HG03342 (cell line): ENCODE measurements at regions not wholly inside any gene's neighbourhood (a gene's known extent, or its start where the extent isn't known, plus 50 kb on each side); places are given as distances from the start of the nearest gene placed in this dataset.
"Not testable (repeated sequence)": the region's sequence is repeated elsewhere in the genome, so short reads cannot be mapped to it uniquely, and the experiment has no call there.

Experiments
- ATAC-seq: cut with Tn5 transposase; IDR thresholded peaks from one replicate; pipeline ENCODE4 v1.9.1; 2021; ENCODE audit warnings: mild to moderate bottlenecking, moderate library complexity; ENCODE audit not compliant: unreplicated experiment

DNA sequence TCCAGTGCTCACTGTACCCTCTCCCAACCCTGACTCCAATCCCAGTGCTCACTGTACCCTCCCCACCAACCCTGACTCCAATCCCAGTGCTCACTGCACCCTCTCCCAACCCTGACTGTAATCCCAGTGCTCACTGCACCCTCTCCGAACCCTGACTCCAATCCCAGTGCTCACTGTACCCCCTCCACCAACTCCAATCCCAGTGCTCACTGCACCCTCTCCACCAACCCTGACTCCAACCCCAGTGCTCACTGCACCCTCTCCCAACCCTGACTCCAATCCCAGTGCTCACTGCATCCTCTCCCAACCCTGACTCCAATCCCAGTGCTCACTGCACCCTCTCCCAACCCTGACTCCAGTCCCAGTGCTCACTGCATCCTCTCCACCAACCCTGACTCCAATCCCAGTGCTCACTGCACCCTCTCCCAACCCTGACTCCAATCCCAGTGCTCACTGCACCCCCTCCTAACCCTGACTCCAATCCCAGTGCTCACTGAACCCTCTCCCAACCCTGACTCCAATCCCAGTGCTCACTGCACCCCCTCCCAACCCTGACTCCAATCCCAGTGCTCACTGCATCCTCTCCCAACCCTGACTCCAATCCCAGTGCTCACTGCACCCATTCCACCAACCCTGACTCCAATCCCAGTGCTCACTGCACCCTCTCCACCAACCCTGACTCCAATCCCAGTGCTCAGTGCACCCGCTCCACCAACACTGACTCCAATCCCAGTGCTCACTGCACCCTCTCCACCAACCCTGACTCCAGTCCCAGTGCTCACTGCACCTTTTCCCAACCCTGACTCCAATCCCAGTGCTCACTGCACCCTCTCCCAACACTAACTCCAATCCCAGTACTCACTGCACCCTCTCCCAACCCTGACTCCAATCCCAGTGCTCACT lies 136.3 kb upstream of the ZNF618 start:
- ATAC-seq, result not testable (repeated sequence)

DNA sequence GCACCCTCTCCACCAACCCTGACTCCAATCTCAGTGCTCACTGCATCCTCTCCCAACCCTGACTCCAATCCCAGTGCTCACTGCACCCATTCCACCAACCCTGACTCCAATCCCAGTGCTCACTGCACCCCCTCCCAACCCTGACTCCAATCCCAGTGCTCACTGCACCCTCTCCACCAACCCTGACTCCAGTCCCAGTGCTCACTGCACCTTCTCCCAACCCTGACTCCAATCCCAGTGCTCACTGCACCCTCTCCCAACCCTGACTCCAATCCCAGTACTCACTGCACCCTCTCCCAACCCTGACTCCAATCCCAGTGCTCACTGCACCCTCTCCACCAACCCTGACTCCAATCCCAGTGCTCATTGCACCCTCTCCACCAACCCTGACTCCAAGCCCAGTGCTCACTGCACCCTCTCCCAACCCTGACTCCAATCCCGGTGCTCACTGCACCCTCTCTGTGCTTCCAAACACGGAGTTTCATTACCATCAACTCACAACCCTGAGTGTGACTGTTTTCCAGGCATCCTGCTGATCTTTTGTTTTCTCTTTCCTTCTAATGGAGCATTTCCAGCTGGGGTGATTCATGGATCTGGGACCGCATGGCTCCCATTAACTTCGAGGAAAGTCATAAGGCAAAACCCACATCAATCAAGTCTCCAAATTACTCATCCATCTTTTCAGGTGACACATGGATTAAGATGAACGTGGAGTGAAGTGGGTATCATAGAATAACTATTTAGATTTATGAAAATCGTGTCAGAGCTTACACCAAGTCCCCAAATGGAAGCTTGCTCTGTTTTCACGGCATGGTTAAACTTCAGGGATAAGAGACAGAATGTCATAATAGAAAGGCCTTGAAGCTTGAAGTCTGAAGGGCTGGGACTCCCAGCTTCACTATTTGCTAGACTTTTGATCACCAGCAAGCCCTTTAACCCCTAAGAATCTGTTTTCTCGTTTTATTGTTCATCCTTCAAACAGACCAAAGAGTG lies 135.3 kb upstream of the ZNF618 start:
- ATAC-seq, result not testable (repeated sequence)

DNA sequence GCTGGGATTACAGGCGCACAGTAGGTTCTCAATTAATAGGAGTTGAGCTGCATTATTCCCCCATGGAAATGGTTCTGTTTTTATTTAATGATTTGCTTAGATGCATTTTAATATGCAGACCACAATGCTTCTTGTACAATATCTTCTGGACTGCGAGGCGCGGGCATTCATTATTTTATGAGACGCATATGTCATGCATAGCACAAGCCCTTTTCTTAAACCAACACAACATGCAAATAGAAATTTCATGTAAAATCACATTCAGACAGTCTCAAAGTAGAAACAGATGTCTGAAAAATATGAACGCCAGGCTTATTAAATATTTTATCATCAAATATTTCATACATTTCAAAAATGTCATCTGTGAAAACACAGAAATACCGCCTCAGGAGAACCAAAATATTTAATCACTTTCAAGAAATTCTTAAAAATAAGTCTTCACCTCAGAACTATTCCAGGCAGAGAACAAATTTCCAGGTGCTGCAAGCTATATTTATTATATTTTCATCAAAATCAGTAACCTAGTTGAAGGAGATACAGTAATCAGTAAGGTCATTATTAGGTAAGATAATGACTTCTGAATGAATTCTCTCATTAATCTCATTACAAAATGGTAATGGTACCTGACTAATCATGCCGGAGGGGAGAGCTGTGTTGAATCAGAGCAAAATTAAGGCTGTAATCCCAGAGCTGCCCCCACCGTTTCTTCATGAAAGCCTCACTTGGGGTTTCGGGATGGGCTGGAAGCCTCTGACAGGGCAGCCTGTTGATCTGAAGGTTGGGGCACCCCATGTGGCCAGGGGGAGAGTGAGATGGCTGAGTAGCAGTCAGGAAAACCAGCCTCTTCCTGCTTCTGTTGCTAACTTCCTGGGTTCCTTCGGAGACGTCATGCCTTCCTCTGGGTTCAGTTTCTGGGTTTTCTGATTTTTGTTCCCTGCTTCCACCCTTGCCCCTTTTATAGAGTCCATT lies 133.9 kb upstream of the ZNF618 start:
- no peak for ATAC-seq

DNA sequence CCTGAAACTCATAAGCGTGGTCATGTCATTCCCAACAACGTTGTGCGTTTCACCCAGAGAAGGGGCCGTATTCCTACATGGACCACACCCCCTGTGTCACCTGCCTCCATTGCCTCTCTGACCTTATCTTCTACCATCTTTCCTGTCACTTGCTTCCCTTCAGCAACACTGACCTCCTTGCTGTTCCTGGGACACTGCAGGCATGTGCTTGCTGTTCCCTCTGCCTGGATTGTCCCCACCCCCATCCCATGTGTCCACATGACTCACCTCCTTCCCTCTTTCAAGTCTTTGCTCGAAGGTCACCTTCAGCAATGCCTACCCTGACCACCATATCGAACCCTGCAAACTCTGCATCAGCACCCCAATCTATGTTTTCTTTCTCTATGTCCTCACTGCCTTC lies 133.2 kb upstream of the ZNF618 start:
- no peak for ATAC-seq

DNA sequence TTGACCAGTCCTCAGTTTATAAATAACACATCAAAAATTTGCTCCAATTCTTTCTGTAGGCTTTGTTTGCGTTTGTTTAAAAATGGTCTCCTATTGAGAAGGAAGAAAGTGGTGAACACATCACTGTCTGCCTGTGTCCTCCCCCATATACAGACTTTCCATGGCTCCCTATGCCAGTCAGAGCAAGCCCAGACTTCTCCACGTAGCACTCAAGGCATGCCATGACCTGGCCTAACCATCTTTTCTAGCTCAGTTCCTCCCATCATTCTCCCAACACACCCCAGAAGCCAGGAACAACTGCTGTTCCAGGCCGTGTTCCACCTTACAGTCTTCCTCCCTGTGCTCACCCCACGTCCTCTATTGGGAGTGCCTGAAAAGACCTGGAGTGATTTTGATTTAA lies 129.6 kb upstream of the ZNF618 start:
- ATAC-seq, result no peak

DNA sequence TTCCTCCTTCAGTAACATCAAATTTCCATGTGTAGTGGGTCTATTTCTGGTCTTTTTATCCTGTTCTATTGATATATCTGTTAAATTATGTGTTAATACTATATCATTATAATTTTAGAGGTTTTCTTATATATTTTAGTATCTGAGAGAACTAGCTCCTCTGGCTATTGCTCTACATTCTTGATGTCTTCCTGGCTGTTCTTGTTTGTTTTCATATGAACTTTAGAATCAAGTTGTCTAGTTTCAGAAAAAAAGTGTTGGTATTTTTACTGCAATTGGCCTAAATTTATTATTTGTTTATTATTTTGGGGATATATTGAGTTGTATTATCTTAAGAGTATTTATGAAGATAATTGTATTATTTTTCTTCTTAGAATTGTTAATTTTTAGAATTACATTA lies 128.0 kb upstream of the ZNF618 start:
- no peak for ATAC-seq

DNA sequence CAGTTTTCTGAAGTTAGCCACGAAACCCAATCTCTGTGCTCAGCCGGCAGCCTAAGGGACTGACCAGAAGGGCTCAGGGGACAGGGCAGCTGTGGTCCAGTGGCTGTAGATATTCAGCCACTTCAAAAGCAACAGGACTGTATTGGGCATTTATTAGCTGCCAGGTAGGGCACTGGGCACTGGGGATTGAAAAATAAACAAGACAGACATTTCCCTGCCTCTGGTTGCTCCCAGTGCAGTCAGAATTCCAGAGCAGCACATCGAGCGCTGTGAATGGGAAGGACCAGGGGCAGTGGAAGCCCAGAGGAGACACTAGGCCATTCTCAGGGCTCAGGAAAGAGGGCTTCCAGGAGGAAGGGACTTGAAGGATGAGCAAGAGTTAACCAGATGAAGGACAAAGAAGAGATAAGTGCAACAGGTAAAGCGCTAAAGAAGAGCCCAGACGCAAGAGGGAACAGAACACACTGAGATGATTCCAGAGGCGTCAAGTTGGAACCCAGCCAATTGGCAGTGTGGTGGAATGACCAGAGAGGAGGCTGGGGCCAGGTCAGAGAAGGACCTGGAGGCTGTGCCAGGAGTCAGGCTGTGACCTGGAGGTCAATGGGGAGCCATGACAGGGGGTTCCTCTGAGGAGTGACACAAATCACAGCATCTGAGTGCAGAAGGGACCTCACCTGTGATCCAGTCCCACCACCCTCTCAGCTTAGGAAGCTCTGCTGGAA lies 122.5 kb upstream of the ZNF618 start:
- no peak for ATAC-seq

DNA sequence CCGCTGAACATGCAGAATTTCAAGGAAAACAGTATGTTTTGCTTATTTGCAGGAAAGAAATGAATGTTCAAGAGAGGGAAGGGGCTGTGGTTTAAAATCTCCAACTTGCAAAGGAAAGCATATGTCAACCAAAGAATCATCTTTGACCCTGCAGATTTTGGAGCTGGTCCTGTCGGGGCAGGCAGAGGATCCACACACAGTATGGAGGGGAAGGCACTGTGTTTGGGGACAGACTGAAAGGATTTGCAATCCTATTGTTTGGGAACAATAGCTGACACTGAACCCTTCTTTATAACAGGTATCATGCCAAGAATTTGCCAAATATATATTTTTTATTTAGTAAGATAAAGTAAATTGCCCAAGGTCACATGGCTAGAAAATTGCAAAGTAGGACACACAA lies 121.4 kb upstream of the ZNF618 start:
- ATAC-seq, result no peak

DNA sequence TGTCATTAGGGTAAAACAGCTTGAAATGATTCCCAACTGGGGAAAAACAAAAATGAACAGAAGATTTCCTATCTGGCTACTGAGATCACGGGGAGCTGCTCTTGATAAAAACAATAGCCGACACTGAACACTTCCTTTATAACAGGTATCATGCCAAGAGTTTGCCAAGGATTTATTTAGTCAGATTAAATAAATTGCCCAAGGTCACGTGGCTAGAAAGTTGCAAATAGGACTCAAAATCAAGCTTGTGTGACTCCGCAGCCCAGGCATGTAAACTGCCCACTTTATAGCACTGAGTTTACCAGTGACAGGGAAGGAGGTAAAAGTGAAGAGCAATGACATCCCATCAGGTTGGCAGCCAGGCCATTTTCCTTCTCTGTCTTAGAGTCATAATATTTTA lies 120.7 kb upstream of the ZNF618 start:
- ATAC-seq, result no peak

DNA sequence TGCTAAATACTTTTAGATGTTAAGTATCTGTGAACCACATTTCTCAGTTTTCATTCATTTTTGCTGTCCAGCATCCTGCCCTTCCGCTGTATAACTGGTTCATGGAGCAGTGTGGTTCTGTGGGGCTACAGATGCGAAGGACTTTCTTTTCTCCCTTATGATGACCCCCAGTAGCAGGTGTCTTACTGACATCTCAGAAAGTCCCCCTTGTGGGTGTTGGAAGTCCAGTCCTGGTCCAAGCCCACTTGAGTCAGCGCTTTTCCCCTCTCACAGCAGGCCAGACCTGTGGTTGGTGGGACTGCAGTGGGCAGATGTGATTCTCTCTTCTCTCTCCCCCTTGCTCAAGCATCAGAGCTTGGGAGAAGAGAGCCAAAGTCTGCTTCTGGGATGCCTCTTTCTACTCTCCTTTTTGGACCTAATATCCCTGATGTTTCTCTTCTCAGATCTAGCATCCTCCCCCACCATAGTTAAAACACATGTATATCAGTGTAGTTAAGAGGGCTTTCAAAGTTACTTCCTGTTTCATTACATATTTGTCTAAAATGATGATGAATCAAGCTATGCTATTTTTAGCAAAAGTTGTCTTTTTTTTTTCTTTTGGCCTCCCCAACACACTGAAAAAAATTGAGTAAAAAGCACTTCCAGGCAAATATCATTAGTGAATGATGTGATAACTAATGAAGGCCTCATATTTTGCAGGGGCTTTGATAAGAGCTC lies 119.5 kb upstream of the ZNF618 start:
- no peak for ATAC-seq

DNA sequence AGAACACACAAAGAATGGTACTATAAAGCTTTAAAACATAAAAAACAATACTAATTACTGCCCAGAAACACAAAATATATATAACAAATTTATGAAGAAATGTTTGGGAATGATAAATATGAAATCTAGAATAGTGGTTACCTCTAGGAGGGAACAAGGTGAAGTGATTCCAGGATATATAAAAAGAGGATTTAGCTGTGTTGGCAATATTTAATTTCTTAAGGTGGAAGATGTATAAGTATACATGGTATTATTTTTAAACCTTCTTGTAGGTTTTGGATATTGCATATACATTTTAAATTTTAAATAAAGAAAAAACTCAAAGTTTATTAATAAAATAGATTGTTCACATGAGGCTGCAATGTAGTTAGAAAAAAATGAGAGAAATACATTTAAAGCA lies 112.7 kb upstream of the ZNF618 start:
- ATAC-seq, result no peak

DNA sequence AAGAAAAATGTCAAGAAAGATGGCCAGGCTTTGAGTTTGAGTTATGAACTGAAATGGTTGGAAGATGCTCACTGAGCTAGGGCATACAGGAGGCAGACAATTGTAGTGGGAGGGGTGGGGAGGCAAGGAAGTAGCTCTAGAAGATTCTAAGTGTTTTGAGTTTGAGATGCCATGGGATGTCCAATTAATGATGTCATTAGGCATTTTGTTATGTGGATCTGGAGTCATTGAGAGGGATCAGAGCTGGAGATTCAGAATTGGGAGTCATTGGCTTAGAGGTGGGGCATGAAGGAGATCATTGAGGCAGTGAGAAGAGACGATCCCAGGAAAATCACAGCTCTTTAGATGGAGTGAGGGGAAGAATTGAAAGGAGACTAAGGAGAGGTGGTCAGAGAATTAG lies 111.5 kb upstream of the ZNF618 start:
- ATAC-seq, result no peak

DNA sequence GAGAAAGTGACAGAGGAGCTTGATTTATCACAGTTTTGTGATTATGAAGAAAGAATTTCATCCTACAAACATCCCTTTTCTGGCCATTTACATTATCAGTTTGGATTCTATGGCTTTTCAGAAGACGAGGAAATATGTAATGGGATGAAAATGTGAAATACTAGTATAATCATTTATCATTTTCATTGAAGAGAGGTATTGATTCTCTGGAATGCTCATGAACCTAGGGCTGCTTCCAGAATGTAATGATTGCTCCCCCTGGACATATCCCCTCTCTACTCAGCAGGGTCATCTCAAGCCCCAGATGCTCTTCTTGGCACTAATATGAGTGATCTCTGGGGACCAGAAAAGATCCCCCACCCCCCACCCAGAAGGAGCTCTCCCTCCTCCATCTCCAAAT lies 106.7 kb upstream of the ZNF618 start:
- no peak for ATAC-seq

DNA sequence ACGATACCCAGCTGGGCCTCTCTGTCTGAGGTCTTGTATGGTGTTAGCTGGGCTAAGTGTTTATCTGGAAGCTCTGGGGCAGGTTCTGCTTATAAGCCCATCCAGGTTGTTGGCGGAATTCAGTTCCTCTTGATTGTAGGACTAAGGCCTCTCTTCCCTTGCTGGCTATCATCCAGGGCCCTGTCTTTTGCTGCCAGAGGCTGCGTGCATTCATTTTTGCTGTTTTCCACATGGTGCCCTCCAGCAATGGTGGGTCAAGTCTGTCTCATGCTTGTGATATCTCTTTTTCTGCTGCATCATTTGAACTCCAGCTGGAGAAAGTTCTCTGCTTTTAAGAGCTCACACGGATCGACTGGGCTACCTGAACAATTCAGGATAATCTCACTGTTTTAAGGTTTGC lies 105.7 kb upstream of the ZNF618 start:
- no peak for ATAC-seq

DNA sequence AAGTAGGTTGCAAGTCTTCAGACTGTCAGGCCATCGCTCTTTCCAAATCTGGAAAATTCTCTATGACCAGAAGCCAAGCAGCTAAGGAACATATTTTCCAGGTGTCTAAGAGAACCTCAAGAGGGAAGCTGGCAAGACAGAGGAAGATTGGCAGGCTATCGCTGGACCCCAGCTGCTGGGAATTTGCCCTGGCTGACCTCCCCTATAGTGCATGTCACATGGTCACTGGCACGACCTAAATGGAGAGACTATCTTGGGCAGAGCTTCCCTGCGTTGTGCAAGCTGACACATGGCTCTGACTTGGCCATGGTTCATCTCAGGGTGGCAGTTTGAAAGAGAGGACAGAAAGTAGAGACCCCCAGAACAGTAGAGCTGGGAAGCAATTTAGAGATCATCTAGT lies 104.9 kb upstream of the ZNF618 start:
- no peak for ATAC-seq

DNA sequence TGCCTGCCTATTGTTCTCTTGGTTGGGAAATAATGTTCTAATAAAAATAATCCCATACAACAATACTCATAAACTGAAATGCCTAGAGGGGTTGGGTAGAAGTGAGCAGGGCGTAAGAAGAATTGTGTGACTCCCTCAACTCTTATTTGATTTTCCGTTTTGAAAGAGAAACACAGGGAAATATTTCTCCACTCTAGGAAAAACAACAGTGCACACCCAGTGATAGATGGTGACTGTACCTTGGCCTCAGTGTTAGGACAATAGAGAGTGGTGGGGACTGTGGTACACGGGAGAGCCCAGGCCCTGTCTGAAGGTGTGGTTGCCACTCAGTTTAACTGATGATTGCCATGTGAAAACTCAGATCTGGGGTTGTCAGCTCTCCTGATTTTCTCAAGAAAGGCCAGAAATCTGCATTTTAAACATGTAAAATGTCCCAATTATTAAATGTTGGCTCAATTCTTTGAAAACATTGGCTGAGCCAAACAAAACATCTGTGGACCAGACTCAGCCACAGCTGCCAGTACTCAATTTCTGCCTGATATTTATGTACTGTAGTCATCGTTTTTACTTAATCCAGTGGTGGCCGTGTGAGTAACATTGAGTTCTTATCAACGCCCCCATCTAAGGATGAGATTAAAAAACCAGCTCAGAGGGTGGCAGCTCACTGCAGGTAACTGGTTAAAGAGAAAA lies 103.8 kb upstream of the ZNF618 start:
- ATAC-seq, result no peak

DNA sequence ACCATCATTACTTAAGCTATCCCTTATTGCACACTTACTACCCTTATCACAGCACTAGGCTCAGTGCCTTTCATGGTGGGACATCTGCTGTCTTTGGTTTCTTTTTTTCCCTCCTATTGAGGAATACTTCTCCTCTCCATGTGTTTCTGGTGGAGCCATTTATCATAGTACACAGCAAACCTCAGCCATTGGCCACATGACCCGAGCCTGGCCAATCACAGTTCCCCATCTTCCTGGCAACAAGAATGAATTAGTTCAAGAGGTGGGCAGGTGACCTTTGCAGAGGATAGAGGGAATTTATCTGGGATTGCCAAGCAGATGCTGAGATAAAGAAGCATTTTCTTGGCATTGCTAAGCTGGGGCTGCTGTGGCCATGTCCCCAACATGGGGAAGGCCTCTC lies 101.1 kb upstream of the ZNF618 start:
- ATAC-seq, result no peak

DNA sequence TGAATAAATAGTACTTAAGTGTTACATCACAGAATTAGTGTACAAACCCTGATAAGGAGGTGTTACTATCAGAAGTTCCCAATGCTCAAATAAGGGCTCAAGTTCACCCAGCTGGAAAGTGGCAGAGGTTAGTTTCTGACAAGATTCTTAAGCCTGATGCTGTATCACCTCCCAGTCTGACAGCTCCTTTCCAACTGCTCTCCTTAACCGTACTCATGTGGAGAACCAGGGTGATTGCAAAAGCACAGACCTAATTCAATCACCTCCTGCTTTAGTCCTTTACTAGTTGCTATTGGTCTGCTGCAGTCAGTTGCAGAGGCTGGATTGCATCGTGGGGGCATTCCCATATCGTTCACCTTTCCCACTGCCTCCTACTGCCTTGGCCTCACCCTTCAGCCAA lies 100.4 kb upstream of the ZNF618 start:
- ATAC-seq, result no peak

DNA sequence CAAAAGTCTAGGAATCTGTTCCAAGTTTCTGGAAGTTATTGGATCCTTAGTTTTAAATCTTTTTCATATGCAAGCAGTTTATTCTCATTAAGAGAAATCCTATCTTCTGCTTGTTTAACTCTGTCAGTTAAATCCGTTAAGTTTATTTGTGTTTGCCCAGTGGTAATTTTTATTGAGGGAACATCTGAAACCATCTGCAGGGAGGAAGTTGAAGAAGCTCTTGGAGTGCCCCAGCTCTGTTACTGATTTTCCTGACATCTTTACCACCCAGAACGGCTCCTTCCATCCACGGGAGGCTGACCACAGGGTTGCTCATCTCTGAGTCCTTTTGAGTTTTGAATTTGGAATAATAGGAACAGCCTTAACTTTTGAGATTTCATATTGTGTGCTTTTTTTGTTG lies 99.9 kb upstream of the ZNF618 start:
- ATAC-seq, result no peak
